Left colon (tissue), 2 donors: ENCODE measurements at regions not wholly inside any gene's neighbourhood (a gene's known extent, or its start where the extent isn't known, plus 50 kb on each side); places are given as distances from the start of the nearest gene placed in this dataset.

Experiments
- ATAC-seq: fragments of 200-7000 bp; cut with Tn5 transposase; one replicate; pipeline ENCODE4 v1.9.1; 2020; ENCODE audit warnings: mild to moderate bottlenecking, moderate library complexity
- DNase-seq, 2 donors: peaks; one replicate each; pipeline ENCODE4 v3.0.0-alpha.2; 2020
- intact Hi-C, 2 donors: fragments of 100-400 bp; cut with DNase I in 1 of 2; cut with micrococcal nuclease in 1 of 2; formaldehyde crosslinking; loops; one replicate each; pipeline versions ENCODE4 v1.11.2 to v1.14.0; 2022; cut with DNase I, micrococcal nuclease
- donor health status: DM: no; HTN: no; CAD: no.
- donor health status: DM: yes; HTN: yes; CAD: no.

GRCh38 chr13:106433066-106433465 lies 102.4 kb downstream of the EFNB2 start:
- intact Hi-C loops = no loop called here
- ATAC-seq = no peak
- DNase-seq = no peak

GRCh38 chr13:106432636-106433035 lies 102.8 kb downstream of the EFNB2 start:
- no peak for ATAC-seq
- no peak for DNase-seq
- intact Hi-C loops = no loop called here

DNA sequence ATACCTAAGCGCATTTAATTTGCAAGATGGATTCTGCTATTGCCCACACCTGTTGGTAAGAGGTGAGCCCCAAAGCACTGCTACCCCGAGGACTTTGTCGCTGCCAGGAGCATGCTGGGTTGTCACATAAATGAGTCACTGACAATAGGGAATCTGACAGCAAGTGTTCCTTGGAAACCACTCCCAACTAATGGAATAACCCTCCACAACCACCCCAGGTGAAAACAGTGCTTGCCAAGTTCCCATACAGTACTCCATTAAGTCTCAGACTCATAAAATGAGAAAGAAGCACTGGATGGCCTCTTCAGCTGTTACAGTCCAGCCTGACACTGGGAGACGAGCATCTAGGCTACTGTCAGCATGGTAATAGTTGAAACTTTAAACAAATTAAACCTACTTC lies 108.6 kb downstream of the EFNB2 start:
- ATAC-seq = peak; percentile 49
- DNase-seq = no peak
- intact Hi-C loops = no loop called here

DNA sequence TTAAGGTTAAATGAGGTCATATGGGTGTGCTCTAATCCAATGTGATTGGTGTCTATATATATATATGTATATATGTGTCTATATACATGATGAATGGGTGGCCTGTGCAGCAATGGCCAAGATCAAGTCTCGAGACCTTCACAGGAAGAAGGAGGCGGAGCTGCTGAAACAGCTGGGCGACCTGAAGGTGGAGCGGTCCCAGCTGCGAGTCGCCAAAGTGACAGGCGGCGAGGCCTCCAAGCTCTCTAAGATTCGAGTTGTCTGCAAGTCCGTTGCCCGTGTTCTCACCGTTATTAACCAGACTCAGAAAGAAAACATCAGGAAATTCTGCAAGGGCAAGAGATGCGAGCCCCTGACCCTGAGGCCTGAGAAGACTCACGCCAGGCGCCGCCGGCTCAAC lies 109.8 kb downstream of the EFNB2 start:
- intact Hi-C loops = no loop called here
- no peak for ATAC-seq
- no peak for DNase-seq

- intact Hi-C loops = no loop called here
- no peak for DNase-seq
- no peak for ATAC-seq
Measured at GRCh38 chr13:106424805-106425204, 110.7 kb downstream of the EFNB2 start.

GRCh38 chr13:106423530-106423929 lies 111.9 kb downstream of the EFNB2 start:
- DNase-seq = no peak
- intact Hi-C loops = no loop called here
- no peak for ATAC-seq

DNA sequence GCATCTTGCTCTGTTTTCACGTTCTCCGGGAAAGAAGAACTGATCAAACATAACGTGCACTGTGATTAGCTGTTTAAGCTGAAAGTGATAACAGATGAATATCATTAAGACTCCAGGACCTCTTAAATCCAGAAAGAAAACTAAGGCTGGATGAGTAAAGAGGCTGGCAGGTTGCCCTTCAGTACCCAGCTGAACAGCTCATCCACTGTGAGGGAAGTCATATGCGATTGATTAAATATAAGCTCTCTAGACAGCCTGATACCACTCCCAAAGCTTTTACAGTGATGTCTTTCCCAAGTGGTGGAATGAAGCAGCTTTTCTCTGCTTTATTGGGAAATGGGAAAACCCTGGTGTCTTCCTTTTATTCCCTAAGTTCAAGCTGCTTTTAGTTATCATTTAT lies 116.9 kb downstream of the EFNB2 start:
- no peak for DNase-seq
- intact Hi-C loops = no loop called here
- ATAC-seq = no peak

GRCh38 chr13:106417467-106418110 lies 117.9 kb downstream of the EFNB2 start:
- ATAC-seq (peak; percentile 77), DNase-seq (peak in 1 of 2 donors; percentile 13)
- intact Hi-C loops = no loop called here

- intact Hi-C loops = no loop called here
- DNase-seq = no peak
- ATAC-seq = peak; percentile 32
Measured at GRCh38 chr13:106416645-106417044, 118.8 kb downstream of the EFNB2 start.

DNA sequence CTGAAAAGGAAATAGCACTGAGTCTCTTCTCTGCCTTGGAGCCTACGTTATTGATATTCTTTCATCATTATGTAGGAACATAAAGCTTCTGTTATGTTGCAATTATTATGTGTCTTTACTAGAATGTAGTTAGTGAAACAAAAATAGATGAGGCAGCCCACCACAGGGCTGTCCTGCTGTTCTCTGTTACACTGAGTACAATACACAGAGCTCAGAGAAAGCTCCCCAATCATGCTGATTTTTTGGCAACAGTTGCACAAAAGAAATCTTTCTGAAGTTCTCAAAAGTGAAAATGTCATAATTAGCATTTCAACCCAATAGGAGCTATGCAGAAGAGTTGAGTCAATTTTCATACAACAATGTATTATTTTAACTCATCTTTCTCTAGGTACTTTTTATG lies 119.5 kb downstream of the EFNB2 start:
- intact Hi-C loops = no loop called here
- ATAC-seq (no peak), DNase-seq (no peak)

DNA sequence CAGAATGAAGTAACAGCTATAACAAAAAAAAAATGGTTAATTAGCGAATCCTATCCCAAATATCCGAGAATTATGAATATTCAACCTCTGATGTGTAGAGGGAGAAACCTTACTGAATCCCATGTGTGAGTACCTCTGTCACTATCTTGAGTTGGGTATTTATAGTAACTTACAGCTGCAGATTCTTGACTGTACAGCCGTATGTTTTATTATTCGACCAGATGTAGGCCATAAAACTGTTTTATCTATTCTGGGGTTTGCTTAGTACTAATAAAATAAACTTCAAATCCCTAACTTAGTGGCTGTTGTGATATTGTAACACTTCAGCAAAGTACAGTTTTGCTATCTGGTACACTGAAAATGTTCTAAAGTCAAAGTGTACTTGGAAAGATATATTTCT lies 120.0 kb downstream of the EFNB2 start:
- intact Hi-C loops = no loop called here
- no peak for DNase-seq
- peak; percentile 75 for ATAC-seq

DNA sequence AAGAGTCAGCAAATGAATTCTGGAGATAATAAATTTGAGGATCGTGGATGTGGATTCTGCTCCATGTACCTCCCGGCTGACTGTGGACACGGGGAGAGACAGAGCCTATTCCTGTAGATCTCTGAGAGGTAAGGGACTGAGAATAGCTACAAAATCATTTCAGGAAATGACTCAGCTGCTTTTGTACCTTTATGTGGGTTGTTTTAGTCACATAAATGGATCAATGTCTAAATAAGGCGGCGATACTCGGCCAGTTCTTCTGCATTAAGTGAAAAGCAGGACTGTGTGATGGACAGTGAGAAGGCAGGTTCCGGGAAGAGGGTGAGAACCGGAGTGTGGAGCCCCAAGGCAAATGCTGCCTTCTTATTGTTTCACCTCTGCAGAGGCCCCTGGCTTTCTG lies 128.1 kb downstream of the EFNB2 start:
- intact Hi-C loops = no loop called here
- DNase-seq = no peak
- ATAC-seq = no peak

DNA sequence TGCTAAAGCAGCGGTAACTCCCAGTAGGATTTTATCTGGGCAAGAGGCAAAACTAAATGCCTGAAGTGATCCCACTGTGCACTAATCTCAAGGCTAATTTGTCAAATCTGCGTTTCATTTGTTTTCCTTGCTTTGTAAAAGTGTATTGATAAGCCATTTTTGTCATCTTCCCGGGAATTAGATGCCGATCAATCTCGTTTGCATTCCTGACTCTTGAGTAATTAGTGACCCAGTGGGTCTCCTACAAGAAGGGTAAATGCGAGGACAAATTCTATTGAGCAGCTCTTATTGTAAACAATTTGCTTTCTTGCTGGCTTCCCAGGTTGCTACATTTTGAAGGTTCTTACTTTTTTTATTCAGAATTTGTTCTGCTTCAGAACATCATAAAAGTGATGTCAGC lies 129.7 kb downstream of the EFNB2 start:
- DNase-seq (no peak), ATAC-seq (no peak)
- intact Hi-C loops = no loop called here

DNA sequence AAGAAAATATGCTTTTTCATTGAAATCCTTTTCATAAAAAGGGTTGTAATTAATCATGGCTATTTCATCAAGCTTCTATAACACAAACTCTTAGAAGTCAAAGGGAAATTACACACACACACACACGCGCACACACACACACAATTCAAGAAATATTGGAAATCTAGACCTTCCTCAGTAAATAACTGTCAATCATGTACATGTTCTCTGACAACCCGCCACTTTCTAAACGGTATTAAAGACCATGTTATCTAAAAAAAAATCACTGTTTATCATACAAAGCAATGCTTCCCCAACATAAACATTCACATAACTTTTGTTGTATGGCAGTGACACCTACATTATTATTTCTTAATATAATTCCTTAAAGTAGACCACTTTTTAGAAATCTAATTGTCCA lies 132.2 kb downstream of the EFNB2 start:
- no peak for ATAC-seq
- no peak for DNase-seq
- intact Hi-C loops = no loop called here

DNA sequence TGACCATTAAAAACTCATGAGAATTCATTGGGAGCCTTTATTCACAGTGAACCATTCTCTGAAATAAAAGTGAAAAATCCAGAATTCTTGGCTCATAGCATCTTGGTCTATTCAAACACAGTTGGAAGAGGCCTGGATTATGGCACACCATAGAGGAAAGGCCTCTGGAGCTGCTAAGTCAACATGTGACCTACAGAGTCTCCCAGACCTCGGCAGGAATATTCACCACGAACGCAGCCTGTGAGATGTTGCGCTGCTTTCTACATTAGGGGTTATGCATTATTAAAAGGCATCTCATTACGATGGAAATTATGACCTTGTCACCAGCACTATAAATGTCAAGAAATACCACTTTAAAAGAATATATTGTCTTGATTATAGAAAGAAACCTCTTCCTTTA lies 132.6 kb downstream of the EFNB2 start:
- DNase-seq = no peak
- ATAC-seq = no peak
- intact Hi-C loops = no loop called here

DNA sequence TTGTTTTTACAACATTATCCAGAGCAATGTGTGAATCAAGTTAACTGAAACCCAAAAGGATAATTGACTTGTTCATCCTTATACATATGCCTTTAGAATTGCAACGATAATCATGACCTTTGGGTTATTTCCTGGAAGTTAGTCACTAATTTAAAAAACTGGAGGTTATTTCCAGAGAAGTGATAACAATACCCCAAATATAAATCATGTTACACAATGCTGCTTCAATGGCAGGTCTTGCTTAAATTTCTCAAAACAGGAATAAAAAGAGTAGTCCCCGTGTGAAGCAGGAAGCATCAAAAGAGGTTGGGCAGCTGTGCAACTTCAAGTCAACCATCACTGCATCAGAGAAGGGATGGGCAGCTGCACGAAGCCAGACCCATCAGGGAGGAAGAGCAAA lies 134.4 kb downstream of the EFNB2 start:
- DNase-seq = no peak
- ATAC-seq = no peak
- intact Hi-C loops = no loop called here

DNA sequence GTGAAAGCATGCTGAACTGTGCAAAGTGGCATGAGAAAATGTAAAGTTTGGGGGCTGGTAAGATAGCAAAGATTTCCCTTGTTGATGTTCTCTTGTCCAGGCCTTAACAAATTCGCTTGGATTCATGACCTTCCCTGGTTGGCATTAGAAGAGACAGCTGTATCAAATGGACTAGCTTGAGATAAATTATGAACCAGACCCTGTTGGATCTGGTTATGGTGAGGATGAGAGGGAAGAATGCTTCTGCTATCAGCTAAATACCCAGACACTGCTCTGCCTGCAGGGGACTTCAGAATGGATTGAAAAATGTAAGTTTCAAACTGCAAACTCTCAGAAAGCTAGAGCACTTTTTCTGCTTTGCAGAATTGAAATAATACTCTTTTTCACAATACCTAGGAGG lies 135.2 kb downstream of the EFNB2 start:
- DNase-seq (no peak), ATAC-seq (no peak)
- intact Hi-C loops = no loop called here

- intact Hi-C loops = no loop called here
- DNase-seq = no peak
- ATAC-seq = no peak
Measured at GRCh38 chr13:106398289-106398688, 137.2 kb downstream of the EFNB2 start.

DNA sequence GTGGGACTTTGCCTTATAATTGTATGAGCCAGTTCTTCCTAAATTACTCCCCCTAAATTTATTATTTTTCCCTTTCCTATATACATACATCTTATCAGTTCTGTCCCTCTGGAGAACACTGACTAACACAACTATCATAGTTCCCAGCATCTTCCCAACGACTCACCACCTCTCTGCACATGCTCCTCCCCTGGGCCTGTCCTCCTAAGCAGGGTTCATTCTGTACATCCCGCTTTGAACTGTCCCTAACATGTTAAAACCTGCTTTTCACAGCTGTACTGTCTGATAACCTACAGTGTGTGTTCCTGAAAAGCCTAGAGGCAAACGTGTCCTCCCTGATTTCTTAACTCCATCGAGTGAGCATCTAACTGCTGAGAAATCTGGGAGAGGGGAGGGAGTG lies 141.7 kb downstream of the EFNB2 start:
- ATAC-seq (no peak), DNase-seq (no peak)
- intact Hi-C loops = no loop called here

GRCh38 chr13:106391681-106392080 lies 143.8 kb downstream of the EFNB2 start:
- intact Hi-C loops = no loop called here
- ATAC-seq (no peak), DNase-seq (no peak)

DNA sequence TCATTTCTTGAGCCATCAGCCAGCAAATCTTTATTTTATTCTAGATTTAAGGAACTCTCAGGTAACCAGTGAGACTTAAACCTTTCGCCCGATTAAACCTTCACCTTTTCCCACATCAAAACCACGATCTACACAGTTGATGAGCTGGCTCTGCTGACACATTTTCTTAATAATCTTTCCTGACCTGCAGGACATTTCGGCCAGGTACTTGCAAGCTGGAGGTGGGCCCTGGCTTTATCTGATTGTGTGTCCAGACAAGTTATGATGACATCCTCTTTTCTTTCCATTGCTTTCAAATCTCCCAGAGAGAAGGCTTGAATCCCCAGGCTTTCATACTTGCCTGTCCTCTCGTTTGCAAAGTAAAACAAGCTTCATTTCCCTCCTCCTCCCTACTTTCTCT lies 144.2 kb downstream of the EFNB2 start:
- intact Hi-C loops = no loop called here
- DNase-seq (no peak), ATAC-seq (no peak)

DNA sequence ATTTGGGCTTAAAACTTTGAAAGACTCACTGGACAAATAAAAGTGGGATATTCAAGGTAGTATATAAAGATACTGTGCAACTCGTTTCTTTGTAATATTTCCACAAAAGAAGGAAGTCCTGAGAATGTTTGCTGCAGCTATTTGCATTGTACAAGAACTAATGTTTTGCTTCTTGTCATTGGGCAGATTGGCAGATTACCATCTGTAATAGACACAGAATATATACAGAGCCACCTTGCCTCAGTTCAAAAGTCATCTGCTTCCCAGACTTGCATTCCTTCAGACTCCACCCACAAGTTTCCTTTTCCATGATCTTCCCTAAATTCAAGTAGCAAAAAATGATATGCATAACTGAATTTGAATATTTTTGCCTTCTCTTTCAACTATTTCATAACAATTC lies 145.1 kb downstream of the EFNB2 start:
- no peak for DNase-seq

More for the DNA sequence above, 145.1 kb downstream of the EFNB2 start:
- intact Hi-C loops = no loop called here
- ATAC-seq = peak; percentile 81
